GM19023 (cell line): ENCODE measurements at regions not wholly inside any gene's neighbourhood (a gene's known extent, or its start where the extent isn't known, plus 50 kb on each side); places are given as distances from the start of the nearest gene placed in this dataset.
"Not testable (repeated sequence)": the region's sequence is repeated elsewhere in the genome, so short reads cannot be mapped to it uniquely, and the experiment has no call there.

ENCODE experiments used
- ATAC-seq: cut with Tn5 transposase; IDR thresholded peaks from one replicate; pipeline ENCODE4 v1.9.1; 2021; ENCODE audit warnings: mild to moderate bottlenecking, moderate library complexity; ENCODE audit not compliant: unreplicated experiment

DNA sequence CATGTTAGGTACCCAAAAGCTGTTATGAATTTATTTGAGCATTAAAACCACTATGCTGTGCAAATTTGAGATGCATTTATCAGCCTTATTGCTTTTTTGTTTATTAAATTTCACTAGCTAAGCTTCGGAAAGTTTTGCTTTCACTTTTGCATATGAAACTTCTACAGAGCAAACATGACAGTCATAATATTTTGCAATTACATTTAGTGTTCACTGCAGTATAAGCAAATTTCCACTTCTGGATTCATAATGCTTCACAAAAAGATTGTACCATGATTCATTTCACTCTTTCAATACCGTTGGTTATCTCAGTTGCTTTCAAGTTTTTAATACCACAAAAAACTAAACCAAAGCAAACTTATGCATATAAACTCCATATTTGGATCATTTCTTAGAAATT, 228.7 kb upstream of the SLC8A1 start:
- ATAC-seq = no peak

DNA sequence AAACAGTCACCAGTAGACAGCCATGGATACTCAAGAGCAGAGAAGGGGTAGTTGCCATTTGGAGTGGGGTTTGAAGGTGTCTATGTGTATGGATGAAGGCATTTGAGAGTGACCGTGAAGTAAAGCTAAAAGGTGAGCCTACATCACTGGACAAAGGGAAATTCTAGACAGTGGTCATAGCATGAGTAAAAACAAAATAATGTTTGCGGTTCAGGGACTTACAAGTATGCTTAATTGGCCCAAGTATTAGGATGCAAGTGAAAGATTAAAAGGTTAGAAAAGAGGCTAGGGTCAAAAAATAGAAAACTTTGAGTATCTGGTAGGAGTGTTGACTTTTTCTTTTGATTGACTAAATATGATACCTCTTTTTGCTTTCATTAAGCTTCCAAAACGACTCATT, 238.1 kb upstream of the SLC8A1 start:
- ATAC-seq = no peak

DNA sequence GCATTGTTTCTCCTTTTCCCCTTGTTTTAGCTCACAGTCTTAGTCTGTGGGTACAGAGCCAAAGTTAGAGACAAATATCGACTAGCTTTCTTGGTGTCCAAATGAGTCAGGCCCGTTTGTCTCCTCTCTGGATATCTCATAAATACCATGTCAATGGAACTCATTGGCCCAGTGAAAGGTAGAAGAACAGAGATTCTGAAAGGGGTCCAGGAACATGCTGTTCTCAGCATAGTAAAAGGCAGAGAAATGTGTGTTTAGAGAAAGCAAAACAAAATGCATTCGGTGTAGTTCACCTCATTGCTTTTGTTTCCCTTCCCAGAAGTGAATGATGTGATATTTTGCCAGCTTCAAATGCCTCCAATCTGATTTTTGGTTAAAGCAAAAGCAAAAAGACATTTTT, 238.6 kb upstream of the SLC8A1 start:
- no peak for ATAC-seq

DNA sequence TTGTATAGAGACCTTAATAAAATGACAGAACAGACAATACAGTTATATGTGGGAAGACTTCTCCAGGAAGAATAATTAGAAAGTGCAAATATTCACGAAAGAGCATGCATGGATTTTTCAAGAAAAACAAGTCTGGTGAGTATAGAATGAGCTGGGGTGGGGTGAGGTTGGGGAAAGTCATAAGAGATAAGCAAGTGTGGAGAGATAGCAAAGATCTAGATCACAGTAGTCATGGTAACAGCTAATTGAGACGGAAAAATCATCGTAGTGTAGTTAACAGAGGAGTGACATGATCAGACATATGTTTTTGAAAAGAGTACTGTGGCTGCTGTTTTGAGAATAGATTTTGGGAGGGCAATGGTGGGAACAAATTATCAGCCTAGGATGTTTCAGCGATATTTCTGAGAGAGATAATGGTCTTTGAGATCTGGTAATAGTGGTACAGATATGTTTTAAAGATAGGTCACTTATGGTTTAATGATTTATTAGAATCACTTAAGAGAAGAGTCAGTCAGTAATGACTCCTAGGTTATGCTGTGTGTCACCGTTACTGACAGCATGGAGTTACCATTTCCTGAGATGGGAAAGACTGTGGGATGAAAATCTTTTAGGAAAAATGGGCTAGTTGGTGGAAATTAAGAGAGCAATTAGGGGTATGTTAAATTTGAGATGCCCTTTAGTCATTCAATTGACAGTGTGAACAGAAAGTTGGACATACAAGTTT, 248.5 kb upstream of the SLC8A1 start:
- ATAC-seq = no peak

DNA sequence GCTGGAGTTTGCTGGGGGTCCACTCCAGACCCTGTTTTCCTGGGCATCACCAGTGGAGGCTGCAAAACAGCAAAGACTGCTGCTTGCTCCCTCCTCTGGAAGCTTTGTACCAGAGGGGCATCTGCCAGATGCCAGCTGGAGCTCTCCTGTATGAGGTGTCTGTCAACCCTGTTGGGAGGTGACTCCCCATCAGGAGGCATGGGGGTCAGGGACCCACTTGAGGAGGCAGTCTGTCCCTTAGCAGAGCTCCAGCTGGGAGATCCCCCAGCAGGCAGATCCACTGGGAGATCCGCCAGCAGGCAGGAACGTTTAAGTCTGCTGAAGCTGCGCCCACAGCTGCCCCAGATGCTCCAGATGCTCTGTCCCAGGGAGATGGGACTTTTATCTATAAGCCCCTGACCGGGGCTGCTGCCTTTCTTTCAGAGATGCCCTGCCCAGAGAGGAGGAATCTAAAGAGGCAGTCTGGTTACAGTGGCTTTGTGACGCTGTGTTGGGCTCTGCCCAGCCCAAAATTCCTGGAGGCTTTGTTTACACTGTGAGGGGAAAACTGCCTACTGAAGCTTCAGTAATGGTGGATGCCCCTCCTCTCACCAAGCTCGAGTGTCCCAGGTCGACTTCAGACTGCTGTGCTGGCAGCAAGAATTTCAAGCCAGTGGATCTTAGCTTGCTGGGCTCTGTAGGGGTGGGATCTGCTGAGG, 260.5 kb upstream of the SLC8A1 start:
- not testable (repeated sequence) for ATAC-seq

DNA sequence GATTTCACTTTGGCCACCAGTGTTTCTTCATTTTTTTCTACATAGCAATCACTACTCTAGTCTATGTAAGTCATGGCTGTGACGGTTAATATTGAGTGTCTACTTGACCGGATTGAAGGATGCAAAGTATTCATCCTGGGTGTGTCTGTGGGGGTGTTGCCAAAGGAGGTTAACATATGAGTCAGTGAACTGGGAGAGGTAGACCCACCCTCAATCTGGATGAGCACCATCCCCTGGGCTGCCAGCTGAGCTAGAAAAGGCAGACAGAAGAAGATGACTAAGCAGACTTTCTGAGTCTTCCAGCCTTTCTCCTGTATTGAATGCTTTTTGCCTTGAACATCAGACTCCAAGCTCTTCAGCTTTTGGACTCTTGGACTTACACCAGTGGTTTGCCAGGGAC, 265.0 kb upstream of the SLC8A1 start:
- ATAC-seq = no peak

DNA sequence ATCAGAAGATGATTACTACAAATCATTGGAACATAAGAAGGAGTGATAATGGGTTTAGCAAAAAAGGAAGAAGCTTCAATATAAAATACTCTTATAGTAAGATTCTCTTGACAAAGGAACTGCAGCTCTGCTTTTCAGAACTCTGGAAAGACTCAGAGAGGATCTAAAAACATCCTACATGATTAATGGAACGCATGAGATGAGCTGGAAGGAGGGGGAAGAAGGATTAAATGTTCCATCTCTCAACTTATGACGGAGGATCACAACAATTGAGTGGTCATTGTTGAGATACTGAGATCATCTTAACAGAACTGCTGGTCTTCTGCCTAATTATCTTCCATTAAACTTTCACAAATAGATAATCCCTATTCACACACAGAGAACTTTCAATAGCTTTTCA, 267.5 kb upstream of the SLC8A1 start:
- no peak for ATAC-seq

DNA sequence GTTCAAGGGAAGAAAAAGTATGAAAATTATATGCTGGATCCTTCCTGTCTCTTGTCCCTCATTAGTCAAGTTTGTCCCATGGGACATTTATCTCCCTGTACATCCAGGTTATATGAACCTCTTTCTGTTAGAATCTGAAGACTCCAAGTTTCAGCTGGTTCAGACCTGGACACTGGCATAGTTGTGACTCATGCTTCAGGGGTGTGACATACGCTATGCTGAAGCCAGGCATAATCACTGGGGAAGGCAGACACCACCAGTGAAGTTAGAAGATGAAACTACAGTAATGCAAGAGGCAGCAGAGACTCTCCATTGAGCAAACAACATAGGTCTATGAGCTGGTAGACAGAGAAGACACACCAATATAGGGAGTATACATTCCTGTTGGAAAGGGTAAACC, 269.7 kb upstream of the SLC8A1 start:
- ATAC-seq = no peak

DNA sequence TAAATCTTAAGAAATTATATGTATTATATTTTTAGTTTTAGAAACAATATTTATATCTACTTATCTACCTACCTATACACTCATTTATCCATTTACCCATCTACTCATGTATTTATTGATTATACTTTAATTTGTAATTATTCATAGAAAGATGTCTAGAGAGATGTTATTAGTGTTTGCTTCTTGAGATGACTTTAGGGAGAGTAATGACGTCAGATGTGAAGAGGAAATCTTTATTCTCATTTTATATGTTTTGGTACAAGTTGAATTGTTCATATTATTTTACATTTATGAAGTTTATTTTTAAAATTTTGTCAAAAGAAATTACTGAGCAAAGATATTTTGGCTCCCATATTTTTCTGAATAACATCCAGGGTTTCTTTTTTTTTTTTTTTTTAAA, 271.3 kb upstream of the SLC8A1 start:
- ATAC-seq = no peak

DNA sequence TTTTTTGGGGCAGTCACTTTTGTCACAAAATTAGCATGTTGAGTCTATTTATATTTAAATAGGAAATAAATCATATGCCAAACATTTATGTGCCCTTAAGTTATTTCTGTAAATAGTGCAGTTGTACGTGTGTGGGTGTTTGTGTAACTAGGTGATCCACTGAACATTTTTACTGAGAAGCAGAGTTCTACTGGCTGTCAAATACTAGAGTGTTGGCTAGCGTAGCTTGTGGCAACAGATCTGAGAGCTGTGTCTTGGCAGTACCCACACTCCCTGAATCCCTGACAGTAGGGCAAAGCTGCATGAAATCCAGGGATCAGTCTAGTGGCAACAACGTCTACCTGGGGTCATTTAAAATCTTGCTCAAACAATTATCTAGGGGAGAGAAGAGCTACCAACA, 273.1 kb upstream of the SLC8A1 start:
- no peak for ATAC-seq

DNA sequence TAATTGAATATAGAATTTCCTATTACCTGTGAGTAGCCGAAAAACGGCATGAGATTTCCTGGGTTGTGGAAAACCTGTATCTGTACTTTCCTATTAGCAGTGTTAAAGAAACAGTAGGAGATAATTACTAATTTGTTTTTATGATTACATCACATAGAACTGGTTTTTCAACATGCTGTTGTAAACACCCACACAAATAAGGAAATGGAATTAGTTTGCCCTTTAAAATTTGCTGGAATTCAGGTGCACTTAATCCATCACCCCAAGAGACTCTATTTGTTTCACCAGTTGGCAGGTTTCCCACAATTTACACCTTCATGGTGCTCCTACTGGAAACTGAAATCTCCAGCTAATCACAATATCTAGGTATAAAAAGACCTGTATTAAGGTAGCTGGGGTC, 274.1 kb upstream of the SLC8A1 start:
- ATAC-seq = no peak

DNA sequence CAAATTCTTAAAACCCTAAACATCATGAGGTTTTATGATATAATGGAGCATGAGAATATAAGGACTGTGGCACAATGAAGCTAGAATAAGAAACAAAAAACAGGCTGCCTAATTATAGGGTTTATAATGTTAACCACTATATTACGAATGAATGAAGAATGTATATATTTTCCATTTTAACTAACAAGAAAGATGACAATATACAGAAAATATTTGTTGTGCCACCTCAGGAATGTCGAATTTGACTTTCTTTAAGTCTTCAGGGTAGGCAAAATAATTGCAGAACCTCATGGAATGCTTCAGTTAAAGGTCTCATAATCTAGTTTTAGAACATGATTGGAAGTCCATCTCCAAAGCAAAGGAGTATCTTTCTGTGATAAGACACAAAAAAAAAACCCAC, 282.9 kb upstream of the SLC8A1 start:
- no peak for ATAC-seq

DNA sequence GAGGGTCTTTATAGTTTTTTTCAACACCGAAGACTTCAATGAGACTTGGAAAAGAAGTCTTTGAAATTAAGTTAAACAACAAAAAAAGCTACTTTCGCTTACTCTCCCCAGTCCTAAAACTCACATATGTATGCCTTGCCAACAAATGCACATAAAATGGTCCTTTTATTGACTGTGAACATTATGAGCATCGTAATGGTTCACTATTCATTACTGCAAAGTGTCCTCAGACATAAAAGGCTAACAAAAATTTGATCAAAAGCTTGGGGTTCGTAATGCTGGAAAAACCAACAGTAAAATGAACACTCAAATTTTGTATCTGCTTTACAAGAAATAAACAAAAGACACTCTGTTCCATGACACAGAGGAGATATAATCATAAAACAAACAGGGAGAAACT, 285.3 kb upstream of the SLC8A1 start:
- no peak for ATAC-seq

DNA sequence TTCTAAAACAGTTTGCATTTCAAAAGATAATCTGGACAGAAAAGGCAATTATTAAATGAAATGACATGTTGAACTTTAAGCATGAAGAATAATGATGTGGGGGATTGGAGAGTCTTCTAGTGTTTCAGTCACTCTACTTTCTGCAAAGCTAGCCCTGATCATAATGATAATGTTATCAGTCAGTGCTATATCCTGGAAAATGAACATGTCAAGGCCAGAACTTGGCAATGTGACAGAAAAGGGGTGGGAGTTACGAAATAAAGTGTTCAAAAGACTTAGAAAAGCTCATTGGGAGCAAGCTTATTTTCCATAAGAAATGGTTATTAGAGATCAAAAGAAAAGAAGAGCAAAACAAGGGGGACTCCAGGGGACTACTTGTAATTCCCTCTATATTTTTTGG, 288.5 kb upstream of the SLC8A1 start:
- no peak for ATAC-seq

DNA sequence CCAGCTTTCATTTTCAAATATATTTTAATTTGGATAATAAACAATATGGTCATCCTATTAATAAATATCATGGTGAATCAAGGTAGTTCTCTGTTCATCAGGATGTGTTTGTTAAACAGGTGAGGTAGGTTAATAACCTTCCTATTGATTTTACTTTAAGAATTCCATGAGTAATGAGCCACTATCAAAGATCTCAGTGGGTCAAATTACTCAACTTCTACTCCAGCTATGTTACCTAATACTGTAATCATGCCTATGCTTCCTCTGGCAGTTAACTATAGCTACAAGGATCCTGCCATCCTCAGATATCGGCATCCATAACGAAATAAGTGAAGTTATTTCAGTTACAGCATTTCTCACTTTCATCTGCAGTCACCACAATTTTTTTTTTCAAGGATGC, 289.6 kb upstream of the SLC8A1 start:
- no peak for ATAC-seq

DNA sequence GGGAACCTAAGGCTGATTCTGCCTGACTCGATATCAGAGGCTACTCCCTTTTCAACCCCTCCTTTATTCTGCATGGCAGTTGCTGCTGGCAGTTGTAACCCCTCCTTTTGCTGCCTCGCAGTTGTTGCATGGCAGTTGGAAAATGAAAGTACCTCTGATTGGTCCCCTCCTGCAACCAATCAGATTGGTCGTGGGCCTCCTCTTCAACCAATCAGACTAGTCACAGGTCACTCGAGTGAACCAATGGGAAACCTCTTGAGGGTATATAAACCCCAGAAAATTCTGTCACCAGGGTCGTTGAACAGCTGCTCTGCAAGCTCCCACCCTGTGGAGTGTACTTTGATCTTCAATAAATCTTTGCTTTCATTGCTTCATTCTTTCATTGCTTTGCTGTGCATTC, 294.3 kb upstream of the SLC8A1 start:
- no peak for ATAC-seq

DNA sequence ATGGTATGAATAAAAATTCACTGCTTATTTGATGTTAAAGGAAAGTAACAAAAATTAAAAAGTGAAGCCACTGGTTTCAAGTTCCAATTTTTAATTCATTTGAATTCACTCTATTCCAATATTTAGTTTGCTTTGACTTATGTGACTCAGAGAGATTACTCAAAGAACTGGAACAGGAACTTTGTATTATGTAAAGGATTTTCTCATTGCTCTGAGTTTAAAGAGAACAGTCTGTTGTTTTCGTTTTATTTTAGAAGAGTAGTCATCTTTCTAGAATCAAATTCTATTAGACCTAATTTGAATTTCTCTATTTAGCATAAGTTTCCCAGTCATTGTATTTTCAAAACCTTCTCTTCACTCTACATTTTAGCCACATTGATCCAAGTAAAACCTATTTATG, 300.1 kb upstream of the SLC8A1 start:
- ATAC-seq = no peak

DNA sequence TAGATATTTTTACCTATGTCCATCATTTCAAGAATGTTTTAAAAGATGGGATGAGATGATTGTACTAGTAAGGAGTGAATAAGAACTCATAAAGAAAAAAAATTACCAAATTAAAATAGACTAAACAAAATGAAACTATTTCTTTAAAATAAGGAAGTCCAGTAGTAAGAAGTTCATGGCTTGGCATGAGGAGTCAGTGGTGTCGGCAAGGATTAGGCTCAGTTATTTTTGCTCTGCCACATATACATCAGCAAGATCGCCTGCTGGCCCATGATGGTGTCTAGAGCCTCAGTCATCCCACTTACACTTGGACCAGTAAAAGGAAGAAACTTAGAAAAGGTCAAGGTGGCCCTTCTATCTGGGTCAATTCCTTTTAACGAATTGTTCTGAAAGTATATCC, 300.9 kb upstream of the SLC8A1 start:
- ATAC-seq = no peak

DNA sequence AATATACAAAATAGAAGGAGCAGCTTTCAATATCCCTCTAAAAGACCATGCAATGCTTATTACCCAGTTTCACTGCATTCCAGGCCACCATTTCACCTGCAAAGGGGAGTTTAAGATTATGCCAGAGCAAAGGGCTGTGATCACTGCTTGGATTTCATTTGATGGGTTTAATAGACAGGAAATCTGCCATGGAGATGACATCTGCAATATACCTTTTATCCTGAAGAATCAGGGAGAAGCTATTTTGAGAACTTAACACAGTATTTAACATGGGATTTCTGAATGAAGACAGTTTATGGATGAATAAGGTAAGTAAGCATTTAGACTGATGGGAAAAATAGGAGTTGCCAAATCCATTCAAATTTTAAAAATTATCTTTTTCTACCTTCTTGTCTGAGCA, 303.0 kb upstream of the SLC8A1 start:
- no peak for ATAC-seq

DNA sequence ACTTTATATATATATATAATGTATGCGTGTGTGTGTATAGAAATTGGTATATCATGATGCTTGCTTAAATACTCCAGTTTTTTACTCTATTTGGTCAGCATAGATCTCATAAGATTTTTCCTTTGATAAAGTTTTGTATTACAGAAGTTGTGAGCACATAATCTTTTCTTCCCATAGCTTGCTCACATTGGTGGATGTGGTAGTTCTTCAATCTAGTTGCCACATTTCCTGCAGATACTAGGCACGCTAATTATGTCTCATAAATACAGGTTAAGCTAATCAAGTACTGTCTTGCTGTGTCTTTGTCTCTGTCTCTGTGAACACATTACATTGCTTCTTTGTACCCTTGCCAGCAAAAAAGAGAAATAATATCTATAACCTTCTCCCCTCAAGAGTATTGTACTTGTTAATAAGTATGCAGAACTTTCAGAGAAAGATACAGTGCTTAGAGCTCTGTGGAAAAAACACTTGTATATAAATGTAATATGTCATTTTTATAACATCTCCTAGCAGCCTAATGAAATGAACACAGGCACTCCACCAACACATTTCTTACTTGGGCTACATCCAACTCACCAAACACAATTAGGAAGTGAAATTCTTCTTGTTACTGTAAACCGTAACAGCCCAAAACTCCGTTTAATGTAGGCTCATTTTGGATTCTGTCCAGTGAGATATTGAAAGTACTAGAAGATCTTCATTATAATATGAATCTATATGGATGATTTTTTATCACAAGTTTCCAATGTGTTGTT, 306.7 kb upstream of the SLC8A1 start:
- ATAC-seq = no peak

DNA sequence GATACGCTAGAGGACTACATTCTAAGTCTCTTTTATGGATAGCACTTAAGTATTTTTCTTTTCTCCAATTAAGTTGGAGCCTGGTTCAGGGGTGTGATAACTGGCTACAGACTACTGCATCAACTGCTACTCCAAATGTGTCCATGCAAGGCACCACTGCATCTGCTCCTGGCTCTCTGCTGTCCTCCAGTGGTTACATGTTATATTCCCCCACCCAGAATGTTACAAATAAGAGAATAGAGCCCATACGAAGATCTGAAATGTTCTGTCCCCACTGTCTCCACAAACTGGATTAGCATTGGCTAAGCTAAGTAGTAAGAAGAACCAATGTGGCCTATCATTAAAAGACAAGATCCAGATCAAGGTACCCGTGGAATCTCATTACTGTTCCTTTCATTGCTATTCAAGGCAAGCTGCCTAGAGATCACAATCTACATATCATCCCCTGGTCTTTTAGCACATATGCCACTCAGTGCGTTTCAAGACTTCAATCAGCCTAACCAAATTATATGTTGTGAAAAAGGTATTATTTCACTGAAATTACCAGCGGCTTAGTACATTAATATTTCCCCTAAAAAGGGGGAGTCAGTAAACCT, 308.3 kb upstream of the SLC8A1 start:
- ATAC-seq = no peak

DNA sequence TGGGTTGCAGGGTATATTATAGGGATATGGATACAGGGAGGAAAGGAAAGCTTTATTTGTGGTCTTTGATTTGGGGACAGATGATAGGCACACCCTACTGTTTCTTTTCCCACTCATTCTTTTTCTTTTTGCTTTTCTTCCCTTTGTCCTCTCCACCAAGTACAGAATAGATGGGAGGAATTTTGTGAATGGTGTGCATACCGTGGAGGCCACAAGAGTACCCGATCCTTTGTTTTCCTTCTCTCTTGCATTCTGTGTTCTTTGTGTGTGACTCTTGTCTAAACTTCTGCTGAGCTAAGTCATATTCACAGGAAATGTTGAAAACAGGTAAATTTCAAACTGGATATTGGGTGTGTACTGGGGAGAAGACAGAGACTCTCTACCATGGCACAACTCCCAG, 321.4 kb upstream of the SLC8A1 start:
- no peak for ATAC-seq
